H9 (cell line): ENCODE measurements at regions not wholly inside any gene's neighbourhood (a gene's known extent, or its start where the extent isn't known, plus 50 kb on each side); places are given as distances from the start of the nearest gene placed in this dataset.

Experiments
- DNase-seq: peaks from one replicate; pipeline ENCODE4 v3.0.0-alpha.2; 2017
- H2AFZ ChIP-seq: one replicate; pipeline ENCODE4 v1.6.1; 2013; ENCODE audit warnings: mild to moderate bottlenecking, low read length, control low read depth, moderate library complexity
- H2AK5ac ChIP-seq: 2 replicates; pipeline ENCODE4 v1.6.1; 2013; ENCODE audit warnings: low read length, control low read depth, mixed read lengths; ENCODE audit not compliant: insufficient read length
- H2BK120ac ChIP-seq: one replicate; pipeline ENCODE4 v1.6.1; 2013; ENCODE audit warnings: low read depth, mild to moderate bottlenecking, low read length, control low read depth, inconsistent platforms; ENCODE audit not compliant: poor library complexity, severe bottlenecking
- H2BK12ac ChIP-seq: 2 replicates; pipeline ENCODE4 v1.6.1; 2013; ENCODE audit warnings: low read length, control low read depth, mixed read lengths, low read depth; ENCODE audit not compliant: insufficient read length
- H2BK15ac ChIP-seq: 2 replicates; pipeline ENCODE4 v1.6.1; 2013; ENCODE audit warnings: low read depth, low read length, control low read depth
- H2BK20ac ChIP-seq: one replicate; pipeline ENCODE4 v1.6.1; 2013; ENCODE audit warnings: low read depth, mild to moderate bottlenecking, low read length, control low read depth, inconsistent platforms; ENCODE audit not compliant: poor library complexity, severe bottlenecking
- H2BK5ac ChIP-seq: 2 replicates; pipeline ENCODE4 v1.6.1; 2013; ENCODE audit warnings: low read length, control low read depth, mixed read lengths; ENCODE audit not compliant: insufficient read length
- H3K14ac ChIP-seq: 2 replicates; pipeline ENCODE4 v1.6.1; 2013; ENCODE audit warnings: low read length, control low read depth; ENCODE audit not compliant: insufficient read depth
- H3K18ac ChIP-seq: 2 replicates; pipeline ENCODE4 v1.6.1; 2013; ENCODE audit warnings: low read depth, mild to moderate bottlenecking, mixed read lengths, low read length, control low read depth; ENCODE audit not compliant: insufficient read length
- H3K23ac ChIP-seq: 2 replicates; pipeline ENCODE4 v1.6.1; 2013; ENCODE audit warnings: low read length, control low read depth, mixed read lengths, low read depth; ENCODE audit not compliant: insufficient read length
- H3K23me2 ChIP-seq: 2 replicates; pipeline ENCODE4 v1.6.1; 2013; ENCODE audit warnings: low read depth, mild to moderate bottlenecking, mixed read lengths, low read length, control low read depth; ENCODE audit not compliant: insufficient read length, poor library complexity, severe bottlenecking
- H3K27ac ChIP-seq: 2 replicates; pipeline ENCODE4 v1.5.1; 2013; ENCODE audit warnings: low read length, control low read depth, mixed read lengths, low read depth; ENCODE audit not compliant: insufficient read length
- H3K27me3 ChIP-seq: 2 replicates; pipeline ENCODE4 v1.6.1; 2013; ENCODE audit warnings: low read length, control low read depth, inconsistent platforms; ENCODE audit not compliant: insufficient read depth
- H3K4ac ChIP-seq: 2 replicates; pipeline ENCODE4 v1.6.1; 2013; ENCODE audit warnings: low read depth, mild to moderate bottlenecking, control low read depth, inconsistent platforms, low read length, moderate library complexity
- H3K4me1 ChIP-seq: 2 replicates; pipeline ENCODE4 v1.6.1; 2013; ENCODE audit warnings: low read length, control low read depth, inconsistent platforms; ENCODE audit not compliant: insufficient read depth
- H3K4me2 ChIP-seq: 2 replicates; pipeline ENCODE4 v1.6.1; 2013; ENCODE audit warnings: low read length, control low read depth, mixed read lengths; ENCODE audit not compliant: insufficient read length, insufficient read depth
- H3K56ac ChIP-seq: 2 replicates; pipeline ENCODE4 v1.6.1; 2013; ENCODE audit warnings: low read depth, mild to moderate bottlenecking, mixed read lengths, low read length, control low read depth; ENCODE audit not compliant: insufficient read length
- H3K79me1 ChIP-seq: 2 replicates; pipeline ENCODE4 v1.6.1; 2013; ENCODE audit warnings: low read depth, mild to moderate bottlenecking, moderate library complexity, low read length, control low read depth, inconsistent platforms; ENCODE audit not compliant: insufficient read depth, poor library complexity, severe bottlenecking
- H3K79me2 ChIP-seq: 2 replicates; pipeline ENCODE4 v1.6.1; 2013; ENCODE audit warnings: low read length, control low read depth, inconsistent platforms; ENCODE audit not compliant: insufficient read depth
- H3K9ac ChIP-seq: 2 replicates; pipeline ENCODE4 v1.6.1; 2013; ENCODE audit warnings: low read length, control low read depth, mixed read lengths; ENCODE audit not compliant: insufficient read length; ENCODE audit errors: extremely low read depth
- H3K9me3 ChIP-seq: one replicate; pipeline ENCODE4 v1.6.1; 2013; ENCODE audit warnings: low read depth, low read length, inconsistent platforms; ENCODE audit not compliant: control insufficient read depth
- H3T11ph ChIP-seq: one replicate; pipeline ENCODE4 v1.6.1; 2013; ENCODE audit warnings: mild to moderate bottlenecking, low read length, control low read depth, inconsistent platforms
- H4K20me1 ChIP-seq: one replicate; pipeline ENCODE4 v1.6.1; 2013; ENCODE audit not compliant: control insufficient read depth, insufficient read length, insufficient read depth
- H4K5ac ChIP-seq: 2 replicates; pipeline ENCODE4 v1.6.1; 2013; ENCODE audit warnings: low read depth, mild to moderate bottlenecking, mixed read lengths, low read length, control low read depth; ENCODE audit not compliant: insufficient read length
- H4K8ac ChIP-seq: replicated peaks from 2 replicates; pipeline ENCODE4 v1.6.1; 2013; ENCODE audit warnings: low read length, control low read depth, mixed read lengths, low read depth; ENCODE audit not compliant: insufficient read length
- H4K91ac ChIP-seq: 2 replicates; pipeline ENCODE4 v1.6.1; 2013; ENCODE audit warnings: low read depth, mild to moderate bottlenecking, moderate library complexity, mixed read lengths, low read length, control low read depth; ENCODE audit not compliant: insufficient read length
- H3K27ac Mint-ChIP-seq, 3 experiments: 2 replicates in 2 of 3; 3 replicates in 1 of 3; pipeline ENCODE4 v1.8.0; 2020 to 2021; ENCODE audit warnings: mixed read lengths in 3 of 3, mild to moderate bottlenecking in 1 of 3, moderate library complexity in 1 of 3
- H3K27me3 Mint-ChIP-seq: 2 replicates; pipeline ENCODE4 v1.8.0; 2021; ENCODE audit warnings: low read depth, mild to moderate bottlenecking, moderate library complexity, mixed read lengths
- H3K36me3 Mint-ChIP-seq, 3 experiments: 2 replicates in 2 of 3; 3 replicates in 1 of 3; pipeline ENCODE4 v1.8.0; 2020 to 2021; ENCODE audit warnings: low read depth in 3 of 3, mixed read lengths in 3 of 3; ENCODE audit not compliant: insufficient read depth in 1 of 3
- H3K4me1 Mint-ChIP-seq, 2 experiments: 2 replicates each; pipeline ENCODE4 v1.8.0; 2020; ENCODE audit warnings: mixed read lengths in 2 of 2
- H3K4me3 Mint-ChIP-seq, 2 experiments: 2 replicates in 1 of 2; 3 replicates in 1 of 2; pipeline ENCODE4 v1.8.0; 2020 to 2021; ENCODE audit warnings: mild to moderate bottlenecking in 2 of 2, mixed read lengths in 2 of 2, moderate library complexity in 1 of 2
- H3K9me3 Mint-ChIP-seq, 2 experiments: 2 replicates in 1 of 2; 3 replicates in 1 of 2; pipeline ENCODE4 v1.8.0; 2020; ENCODE audit warnings: mild to moderate bottlenecking in 2 of 2, mixed read lengths in 2 of 2, moderate library complexity in 1 of 2
- CTCF ChIP-seq: fragments of 200-600 bp; sonication (generic); conservative IDR thresholded peaks from 3 replicates; pipeline ENCODE4 v1.8.0; 2021; ENCODE audit warnings: antibody characterized with exemption, mild to moderate bottlenecking

- H3K27ac ChIP-seq = no peak overlapping the region
- no peak overlapping the region for H3K27ac Mint-ChIP-seq
Measured at GRCh38 chr18:2086439-2086838, 484.9 kb downstream of the METTL4 start.

More at GRCh38 chr18:2086439-2086838, 484.9 kb downstream of the METTL4 start:
- H3K27me3 ChIP-seq = no peaks in the 10 kb centered on the region
- peaks cover 3 to 9% of the 10 kb centered on the region in 2 experiments for H3K4me1 Mint-ChIP-seq
- no peak for TF ChIP-seq CTCF
- no peak overlapping the region for H2BK20ac ChIP-seq
- no peaks in the 10 kb centered on the region; the same call in 1 of the 2 replicates for H3K79me2 ChIP-seq
- H3K79me1 ChIP-seq = no peaks in the 10 kb centered on the region
- no peaks in the 10 kb centered on the region for H4K20me1 ChIP-seq
- no peak overlapping the region for H4K91ac ChIP-seq
- no peaks in the 10 kb centered on the region for H3K36me3 Mint-ChIP-seq
- DNase-seq = no peak
- H2AK5ac ChIP-seq = no peak overlapping the region
- H2BK12ac ChIP-seq = no peak overlapping the region
- H3K9me3 Mint-ChIP-seq = no peaks in the 10 kb centered on the region
- no peak overlapping the region for H2BK120ac ChIP-seq
- no peak overlapping the region for H4K8ac ChIP-seq
- H3K23me2 ChIP-seq = no peaks in the 10 kb centered on the region
- H3K4ac ChIP-seq = no peak overlapping the region
- no peak overlapping the region for H4K5ac ChIP-seq
- H2BK15ac ChIP-seq = no peak overlapping the region
- no peak overlapping the region for H3K18ac ChIP-seq
- H3K56ac ChIP-seq = no peak overlapping the region
- no peak overlapping the region for H3K4me3 Mint-ChIP-seq
- H3K14ac ChIP-seq = no peak overlapping the region
- H3K23ac ChIP-seq = no peak overlapping the region
- H3T11ph ChIP-seq = no peak overlapping the region
- H2AFZ ChIP-seq = no peak overlapping the region
- peaks cover 3% of the 10 kb centered on the region; the same call in 1 of the 2 replicates for H3K4me1 ChIP-seq
- no peaks in the 10 kb centered on the region for H3K9me3 ChIP-seq
- no peaks in the 10 kb centered on the region for H3K27me3 Mint-ChIP-seq
- no peak overlapping the region for H2BK5ac ChIP-seq
- no peak overlapping the region for H3K4me2 ChIP-seq
- H3K9ac ChIP-seq = no peak overlapping the region
